ENCODE measurements at regions not wholly inside any gene's neighbourhood (a gene's known extent, or its start where the extent isn't known, plus 50 kb on each side); places are given as distances from the start of the nearest gene placed in this dataset.

DNA sequence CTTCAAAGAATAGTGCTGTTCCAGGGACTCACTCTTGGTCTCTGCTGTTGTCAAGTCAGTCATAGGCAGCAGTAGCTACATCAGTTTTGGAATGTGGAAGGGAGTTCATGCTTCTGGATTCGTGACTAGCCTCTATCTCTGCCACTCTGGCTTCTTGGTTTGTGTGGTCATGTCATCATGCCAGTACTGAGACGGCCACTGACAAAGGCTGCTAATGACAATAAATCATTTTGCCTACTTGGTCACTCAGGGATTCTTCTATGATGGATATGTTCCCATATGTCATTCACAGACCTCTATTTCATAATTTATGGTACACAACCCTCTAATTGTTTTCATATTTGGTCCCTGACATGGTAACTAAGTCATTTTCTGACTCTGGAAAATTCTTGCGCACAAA lies 450.8 kb upstream of the BOD1L1 start:
- H3K4me3 ChIP-seq (ENCODE audit: low read depth, low read length): no peak overlapping the region
- no peak overlapping the region for H3K27ac ChIP-seq
- H3K27me3 ChIP-seq (ENCODE audit: control insufficient read depth, insufficient read depth, low read length): no peaks in the 10 kb centered on the region
- no peak overlapping the region for H2AFZ ChIP-seq
- TF ChIP-seq, protein P1, sequence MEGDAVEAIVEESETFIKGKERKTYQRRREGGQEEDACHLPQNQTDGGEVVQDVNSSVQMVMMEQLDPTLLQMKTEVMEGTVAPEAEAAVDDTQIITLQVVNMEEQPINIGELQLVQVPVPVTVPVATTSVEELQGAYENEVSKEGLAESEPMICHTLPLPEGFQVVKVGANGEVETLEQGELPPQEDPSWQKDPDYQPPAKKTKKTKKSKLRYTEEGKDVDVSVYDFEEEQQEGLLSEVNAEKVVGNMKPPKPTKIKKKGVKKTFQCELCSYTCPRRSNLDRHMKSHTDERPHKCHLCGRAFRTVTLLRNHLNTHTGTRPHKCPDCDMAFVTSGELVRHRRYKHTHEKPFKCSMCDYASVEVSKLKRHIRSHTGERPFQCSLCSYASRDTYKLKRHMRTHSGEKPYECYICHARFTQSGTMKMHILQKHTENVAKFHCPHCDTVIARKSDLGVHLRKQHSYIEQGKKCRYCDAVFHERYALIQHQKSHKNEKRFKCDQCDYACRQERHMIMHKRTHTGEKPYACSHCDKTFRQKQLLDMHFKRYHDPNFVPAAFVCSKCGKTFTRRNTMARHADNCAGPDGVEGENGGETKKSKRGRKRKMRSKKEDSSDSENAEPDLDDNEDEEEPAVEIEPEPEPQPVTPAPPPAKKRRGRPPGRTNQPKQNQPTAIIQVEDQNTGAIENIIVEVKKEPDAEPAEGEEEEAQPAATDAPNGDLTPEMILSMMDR (IDR thresholded peaks at IDR 0.05): no peak
- no peaks in the 10 kb centered on the region for H3K79me2 ChIP-seq
- H3K4me1 ChIP-seq: peaks cover 3% of the 10 kb centered on the region
- no peak overlapping the region for H3K4me2 ChIP-seq (ENCODE audit: low read length)
- H3K36me3 ChIP-seq (ENCODE audit: control insufficient read depth, insufficient read depth, low read length): no peaks in the 10 kb centered on the region
- H3K9me3 ChIP-seq (ENCODE audit: control insufficient read depth, low read length): no peaks in the 10 kb centered on the region
- no peak overlapping the region for H3K9ac ChIP-seq

DNA sequence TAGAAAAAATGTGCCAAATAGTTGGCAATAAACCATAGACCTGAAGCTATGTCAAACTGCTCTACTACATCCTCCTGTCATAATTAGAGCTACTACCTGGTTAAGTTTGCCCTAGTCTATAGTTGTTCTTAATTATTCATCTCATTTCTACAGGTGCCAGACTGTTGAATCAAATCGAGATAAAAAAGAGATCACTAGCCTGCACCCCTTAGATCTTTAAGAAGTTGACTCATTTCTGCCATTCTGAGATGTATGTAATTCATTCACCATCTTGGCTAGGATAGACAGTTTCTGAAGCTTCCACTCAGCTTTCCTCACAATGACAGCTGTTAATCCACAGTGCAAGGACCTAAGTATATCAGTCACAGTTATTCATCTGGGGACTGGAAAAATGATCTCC lies 452.1 kb upstream of the BOD1L1 start:
- no peaks in the 10 kb centered on the region for H3K36me3 ChIP-seq (ENCODE audit: control insufficient read depth, insufficient read depth, low read length)
- H3K9me3 ChIP-seq (ENCODE audit: control insufficient read depth, low read length): no peaks in the 10 kb centered on the region
- H3K79me2 ChIP-seq: peaks cover 5% of the 10 kb centered on the region
- peaks cover 6% of the 10 kb centered on the region for H3K4me1 ChIP-seq
- no peak overlapping the region for H2AFZ ChIP-seq
- H3K27me3 ChIP-seq (ENCODE audit: control insufficient read depth, insufficient read depth, low read length): no peaks in the 10 kb centered on the region
- H3K4me2 ChIP-seq (ENCODE audit: low read length): no peak overlapping the region
- H3K27ac ChIP-seq: no peak overlapping the region
- TF ChIP-seq, protein P1 (IDR thresholded peaks at IDR 0.05): no peak
- no peak overlapping the region for H3K4me3 ChIP-seq (ENCODE audit: low read depth, low read length)
- H3K9ac ChIP-seq: no peak overlapping the region

DNA sequence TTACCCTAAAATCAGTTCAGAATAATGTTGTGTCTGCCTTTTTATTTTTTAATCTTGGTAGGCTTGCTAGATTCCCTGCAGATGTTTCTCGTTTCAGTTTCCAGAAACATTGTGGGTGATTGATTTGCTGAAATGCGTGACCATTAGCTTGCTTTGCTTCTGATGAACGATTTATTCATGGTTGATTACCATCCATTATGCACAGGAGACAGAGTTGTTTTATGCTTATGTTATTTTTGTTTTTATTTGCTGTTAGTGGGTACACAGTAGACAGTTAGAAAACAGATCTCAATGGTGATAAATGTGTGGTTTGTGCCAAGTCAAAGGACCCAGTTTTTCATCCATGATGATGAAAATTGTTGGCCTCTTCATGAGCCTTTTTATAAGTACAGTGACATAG lies 455.6 kb upstream of the BOD1L1 start:
- no peaks in the 10 kb centered on the region for H3K9me3 ChIP-seq (ENCODE audit: control insufficient read depth, low read length)
- H2AFZ ChIP-seq: no peak overlapping the region
- H3K4me3 ChIP-seq (ENCODE audit: low read depth, low read length): no peak overlapping the region
- H3K4me2 ChIP-seq (ENCODE audit: low read length): peak overlapping the region; percentile 20
- peaks cover 5% of the 10 kb centered on the region for H3K79me2 ChIP-seq
- H3K9ac ChIP-seq: no peak overlapping the region
- peak overlapping the region; percentile 65 for H3K27ac ChIP-seq
- TF ChIP-seq, protein P1 (IDR thresholded peaks at IDR 0.05): no peak
- no peaks in the 10 kb centered on the region for H3K27me3 ChIP-seq (ENCODE audit: control insufficient read depth, insufficient read depth, low read length)
- H3K36me3 ChIP-seq (ENCODE audit: control insufficient read depth, insufficient read depth, low read length): no peaks in the 10 kb centered on the region
- H3K4me1 ChIP-seq: peaks cover 9% of the 10 kb centered on the region

DNA sequence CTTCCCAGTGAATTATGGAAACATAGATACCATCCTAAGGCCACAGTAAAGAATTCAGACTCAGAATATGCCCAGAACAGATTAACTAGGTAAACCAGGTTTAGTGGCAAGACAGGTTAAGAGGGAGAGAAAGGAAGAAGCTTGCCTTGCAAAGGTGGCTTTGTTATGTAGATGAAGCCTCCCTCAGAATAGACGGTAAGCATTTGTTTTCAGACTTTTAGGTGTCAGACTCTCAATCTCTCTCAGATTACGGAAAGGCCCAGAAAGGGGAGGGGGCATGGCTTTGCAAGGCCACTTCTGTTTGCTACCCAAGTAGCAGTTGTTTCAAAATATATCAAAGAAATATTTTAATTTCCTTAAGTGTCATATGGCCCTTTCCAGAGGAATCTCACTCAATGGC lies 457.1 kb upstream of the BOD1L1 start:
- peaks cover 9% of the 10 kb centered on the region for H3K4me1 ChIP-seq
- no peaks in the 10 kb centered on the region for H3K27me3 ChIP-seq (ENCODE audit: control insufficient read depth, insufficient read depth, low read length)
- no peak overlapping the region for H2AFZ ChIP-seq
- no peaks in the 10 kb centered on the region for H3K36me3 ChIP-seq (ENCODE audit: control insufficient read depth, insufficient read depth, low read length)
- H3K79me2 ChIP-seq: peaks cover 5% of the 10 kb centered on the region
- H3K4me3 ChIP-seq (ENCODE audit: low read depth, low read length): no peak overlapping the region
- H3K9me3 ChIP-seq (ENCODE audit: control insufficient read depth, low read length): no peaks in the 10 kb centered on the region
- H3K9ac ChIP-seq: no peak overlapping the region
- no peak overlapping the region for H3K4me2 ChIP-seq (ENCODE audit: low read length)
- TF ChIP-seq, protein P1 (IDR thresholded peaks at IDR 0.05): no peak
- H3K27ac ChIP-seq: no peak overlapping the region

DNA sequence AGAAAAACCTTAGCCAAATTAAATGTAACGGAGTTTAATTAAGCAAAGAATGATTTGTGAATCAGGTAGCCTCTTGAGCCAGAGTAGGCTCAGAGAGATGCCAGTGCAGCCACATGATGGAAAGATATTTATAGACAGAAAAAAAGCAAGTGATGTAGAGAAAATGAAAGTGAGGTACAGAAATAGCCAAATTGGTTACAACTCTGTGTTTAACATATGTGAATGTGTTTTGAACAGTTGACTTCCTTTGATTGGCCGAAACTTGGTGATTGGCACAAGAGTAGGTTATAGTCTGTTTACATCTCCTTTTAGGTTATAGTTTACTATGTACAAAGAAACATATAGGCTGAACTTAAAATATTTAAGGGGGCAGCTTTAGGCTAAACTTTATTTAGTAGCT lies 459.9 kb upstream of the BOD1L1 start:
- Histone ChIP-seq H3K4me1 (peaks cover 7% of the 10 kb centered on the region), H3K4me3 (ENCODE audit: low read depth, low read length) (no peak overlapping the region), H3K4me2 (ENCODE audit: low read length) (no peak overlapping the region), H3K9ac (no peak overlapping the region), H3K27ac (no peak overlapping the region), H3K36me3 (ENCODE audit: control insufficient read depth, insufficient read depth, low read length) (no peaks in the 10 kb centered on the region), H3K9me3 (ENCODE audit: control insufficient read depth, low read length) (no peaks in the 10 kb centered on the region), H3K27me3 (ENCODE audit: control insufficient read depth, insufficient read depth, low read length) (no peaks in the 10 kb centered on the region), H3K79me2 (peaks cover 5% of the 10 kb centered on the region), H2AFZ (no peak overlapping the region)
- TF ChIP-seq, protein P1 (IDR thresholded peaks at IDR 0.05): no peak
